ENCODE measurements at regions not wholly inside any gene's neighbourhood (a gene's known extent, or its start where the extent isn't known, plus 50 kb on each side); places are given as distances from the start of the nearest gene placed in this dataset.

DNA sequence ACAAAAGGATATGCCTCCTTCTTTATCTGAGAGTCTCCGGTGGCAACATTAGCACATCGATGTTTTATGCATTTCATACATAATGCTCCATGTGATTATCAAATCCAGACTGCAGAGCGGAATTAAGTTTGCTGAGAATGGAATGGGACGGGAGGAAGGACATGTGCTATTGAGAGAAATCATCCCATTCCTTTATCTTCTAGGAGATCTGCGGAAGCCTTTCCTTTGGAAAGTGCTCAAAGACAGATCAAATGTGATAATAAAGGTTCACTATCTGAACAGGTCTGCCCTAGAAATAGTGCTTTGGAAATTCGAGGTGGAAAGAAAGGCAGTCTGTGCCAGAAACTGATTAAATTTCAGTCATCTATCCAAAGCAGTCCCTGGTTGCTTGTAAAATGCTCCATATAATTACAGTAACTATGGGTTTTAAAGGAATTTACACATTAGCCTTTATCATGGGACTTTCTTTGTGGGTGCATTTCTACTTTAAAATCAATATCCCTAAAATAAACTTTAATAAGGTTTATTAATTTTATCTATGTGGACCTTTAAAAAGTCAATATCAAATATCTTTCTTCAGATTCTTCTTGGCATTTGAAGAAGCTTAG lies 473.5 kb upstream of the ADGRL2 start:
- H3K27ac ChIP-seq (ENCODE audit: low read depth, low read length), result no peak overlapping the region
- no peak for FAIRE-seq
- TF ChIP-seq CBX8 (IDR thresholded peaks at IDR 0.05; ENCODE audit: borderline replicate concordance, low read depth, low read length) (no peak), POU5F1 (IDR thresholded peaks at IDR 0.05; ENCODE audit: low read depth, low read length) (no peak), FOSL1 (IDR thresholded peaks at IDR 0.05; ENCODE audit: insufficient read depth, low read depth, low read length) (no peak), POLR2A (IDR thresholded peaks at IDR 0.05; ENCODE audit: control extremely low read depth in 1 of 2, low read depth in 2 of 2, low read length in 2 of 2) (no peak), CHD2 (IDR thresholded peaks at IDR 0.05; ENCODE audit: low read length) (no peak), CTBP2 (IDR thresholded peaks at IDR 0.05; ENCODE audit: borderline replicate concordance, insufficient read depth, insufficient read length, low read length) (no peak), ZNF274 (IDR thresholded peaks at IDR 0.05; ENCODE audit: borderline replicate concordance, extremely low read depth, low read length) (no peak)
- TF ChIP-seq, protein P1, sequence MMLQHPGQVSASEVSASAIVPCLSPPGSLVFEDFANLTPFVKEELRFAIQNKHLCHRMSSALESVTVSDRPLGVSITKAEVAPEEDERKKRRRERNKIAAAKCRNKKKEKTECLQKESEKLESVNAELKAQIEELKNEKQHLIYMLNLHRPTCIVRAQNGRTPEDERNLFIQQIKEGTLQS (IDR thresholded peaks at IDR 0.05; ENCODE audit: insufficient read depth, low read depth, low read length), result no peak
- no peak overlapping the region for H2BK120ac ChIP-seq (replicated peaks; ENCODE audit: low read depth, low read length)
- H3K79me2 ChIP-seq (ENCODE audit: control insufficient read depth in 1 of 2, insufficient read depth in 2 of 2, low read length in 2 of 2), result no peaks in the 10 kb centered on the region
- no peak overlapping the region for H3K4me2 ChIP-seq (ENCODE audit: insufficient read depth in 1 of 2, low read depth in 2 of 2, low read length in 2 of 2)
- no peak overlapping the region for H3K14ac ChIP-seq (ENCODE audit: insufficient read length)
- no peak overlapping the region for H4K8ac ChIP-seq (ENCODE audit: extremely low read depth, insufficient read depth, low read length)
- no peak overlapping the region for H2AFZ ChIP-seq (ENCODE audit: low read length)
- H2BK15ac ChIP-seq (ENCODE audit: low read length), result no peak overlapping the region
- POLR2A ChIA-PET (ENCODE audit: partially characterized antibody), result no interaction called here
- no peak overlapping the region for H3K4ac ChIP-seq (replicated peaks; ENCODE audit: insufficient read length, low read depth, low read length)
- H3K18ac ChIP-seq (ENCODE audit: extremely low read depth, low read length), result no peak overlapping the region
- H2BK5ac ChIP-seq (ENCODE audit: low read depth, low read length), result no peak overlapping the region
- H4K91ac ChIP-seq (replicated peaks; ENCODE audit: insufficient read length, low read length), result no peak overlapping the region
- H2BK20ac ChIP-seq (ENCODE audit: low read length), result 0 out of 2 replicates have a peak overlapping the region, but pooled peaks have one; percentile 26
- no peaks in the 10 kb centered on the region for H3K23me2 ChIP-seq (ENCODE audit: low read depth, low read length)
- no peak overlapping the region for H4K5ac ChIP-seq (ENCODE audit: insufficient read length, low read depth, low read length)
- no peaks in the 10 kb centered on the region for H3K36me3 ChIP-seq (ENCODE audit: control insufficient read depth in 2 of 4, insufficient read depth in 4 of 4, low read length in 3 of 4)
- no peaks in the 10 kb centered on the region for H3K27me3 ChIP-seq (replicated peaks in 1 of 4; ENCODE audit: control insufficient read depth in 3 of 4, extremely low read depth in 1 of 4, insufficient read depth in 3 of 4, low read length in 3 of 4)
- H2AK5ac ChIP-seq (ENCODE audit: low read depth, low read length), result no peak overlapping the region
- no peaks in the 10 kb centered on the region for H4K20me1 ChIP-seq (replicated peaks in 1 of 2; ENCODE audit: control insufficient read depth in 1 of 2, insufficient read depth in 2 of 2, low read length in 2 of 2)
- DNase-seq (ENCODE audit: low read depth in 1 of 2, low spot score in 2 of 2), result no peak
- H3K56ac ChIP-seq (replicated peaks; ENCODE audit: insufficient read length, low read depth, low read length), result no peak overlapping the region
- CTCF ChIA-PET (ENCODE audit: partially characterized antibody), result interaction anchor here (0.6 kb wide), 1 partner anchor 229 kb away, joined by 3 read pairs; no protein-coding TSS in a partner anchor
- H3K79me1 ChIP-seq (ENCODE audit: low read depth, low read length), result no peaks in the 10 kb centered on the region
- no peaks in the 10 kb centered on the region for H3K9me3 ChIP-seq (ENCODE audit: insufficient read depth in 2 of 2, low read depth in 1 of 2, low read length in 1 of 2)
- H2BK12ac ChIP-seq (ENCODE audit: low read depth, low read length), result no peak overlapping the region; the same call in 1 of the 2 replicates
- H3K23ac ChIP-seq (ENCODE audit: insufficient read length), result no peak overlapping the region
- H3K4me3 ChIP-seq (ENCODE audit: extremely low read depth in 1 of 4, insufficient read depth in 2 of 4, low read depth in 3 of 4, low read length in 4 of 4), result no peak overlapping the region
- no peak overlapping the region for H3K9ac ChIP-seq (replicated peaks in 1 of 4; ENCODE audit: extremely low read depth in 1 of 4, low read depth in 3 of 4, low read length in 3 of 4)
- WGBS, 2 experiments (ENCODE audit: extremely low coverage in 1 of 2, insufficient coverage in 1 of 2, insufficient read length in 1 of 2, insufficient replicate concordance in 2 of 2, low coverage in 1 of 2, low lambda C conversion rate in 2 of 2, missing lambda C conversion rate in 1 of 2), result 83% methylated on average over 6 of the region's 6 CpGs; no CpG with 5 or more reads in 1 of the 2 experiments
- peaks cover 0 to 6% (median 0%) of the 10 kb centered on the region in 4 experiments; a peak in 1 of 7 replicates for H3K4me1 ChIP-seq (replicated peaks in 1 of 4; ENCODE audit: control insufficient read depth in 3 of 4, insufficient read depth in 4 of 4, low read length in 3 of 4)

All from H1 (cell line).